ENCODE measurements at regions not wholly inside any gene's neighbourhood (a gene's known extent, or its start where the extent isn't known, plus 50 kb on each side); places are given as distances from the start of the nearest gene placed in this dataset.
"Not testable (repeated sequence)": the region's sequence is repeated elsewhere in the genome, so short reads cannot be mapped to it uniquely, and the experiment has no call there.

DNA sequence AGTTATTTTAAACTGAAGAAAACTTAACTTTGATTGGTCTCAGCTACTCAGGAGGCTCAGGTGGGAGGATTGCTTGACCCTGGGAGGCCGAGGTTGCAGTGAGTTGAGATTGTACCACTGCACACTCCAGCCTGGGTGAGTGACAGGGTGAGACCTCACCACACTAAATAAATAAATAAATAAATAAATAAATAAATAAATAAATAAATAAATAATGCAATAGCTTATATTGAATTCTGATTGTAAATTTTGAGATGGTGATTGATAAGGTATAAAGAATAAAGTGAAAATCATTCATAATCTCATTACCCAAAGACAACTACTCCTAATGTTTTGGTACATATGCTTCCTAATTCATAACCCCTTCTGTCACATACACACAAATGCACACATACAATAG, 58.1 kb downstream of the TUBA3C start:
- DNase-seq (ENCODE audit: low spot score): no peak

DNA sequence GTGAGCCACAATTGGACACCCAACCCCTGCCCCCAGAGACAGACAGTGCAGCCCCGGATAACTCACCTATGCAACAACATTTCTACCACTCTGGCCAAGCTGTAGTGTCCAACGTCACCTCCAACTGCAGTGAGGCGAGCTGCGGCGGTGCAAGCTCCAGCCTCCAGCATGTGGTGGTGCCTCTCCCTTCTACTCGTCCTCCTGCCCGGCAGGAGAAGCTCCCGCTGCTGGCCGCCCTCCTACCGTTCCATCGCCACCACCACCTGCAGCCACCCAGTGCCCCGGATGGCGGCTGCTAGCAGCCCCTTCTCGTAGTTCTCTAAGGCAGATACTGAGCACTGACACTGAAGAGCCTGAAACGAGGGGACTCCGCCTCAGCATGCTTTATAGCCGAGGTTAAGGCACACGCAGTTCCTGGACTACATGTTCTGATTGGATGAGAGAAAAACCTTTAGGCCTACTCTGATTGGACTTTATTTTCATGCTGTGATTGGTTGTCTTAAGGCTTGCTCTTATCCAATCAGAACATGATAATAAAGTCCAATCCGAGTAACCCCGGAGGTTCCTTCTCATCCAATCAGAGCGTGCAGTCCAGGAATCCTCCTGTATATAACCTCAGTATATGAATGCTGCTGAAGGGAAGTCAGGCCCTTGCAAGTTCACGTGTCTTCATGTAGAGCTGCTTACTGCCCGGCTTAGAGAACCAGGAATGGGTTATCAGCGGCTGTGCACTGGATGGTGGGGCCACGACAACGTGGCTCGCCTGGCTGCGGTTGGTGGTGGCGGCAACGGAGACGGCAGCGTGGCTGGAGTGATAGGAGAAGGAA, 63.5 kb downstream of the TUBA3C start:
- DNase-seq (ENCODE audit: low spot score): no peak

DNA sequence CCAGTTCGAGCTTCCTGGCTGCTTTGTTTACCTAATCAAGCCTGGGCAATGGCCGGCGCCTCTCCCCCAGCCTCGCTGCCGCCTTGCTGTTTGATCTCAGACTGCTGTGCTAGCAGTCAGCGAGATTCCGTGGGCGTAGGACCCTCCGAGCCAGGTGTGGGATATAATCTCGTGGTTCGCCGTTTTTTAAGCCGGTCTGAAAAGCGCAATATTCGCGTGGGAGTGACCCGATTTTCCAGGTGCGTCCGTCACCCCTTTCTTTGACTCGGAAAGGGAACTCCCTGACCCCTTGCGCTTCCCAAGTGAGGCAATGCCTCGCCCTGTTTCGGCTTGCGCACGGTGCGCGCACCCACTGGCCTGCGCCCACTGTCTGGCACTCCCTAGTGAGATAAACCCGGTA, 72.4 kb downstream of the TUBA3C start:
- not testable (repeated sequence) for DNase-seq (ENCODE audit: low spot score)

DNA sequence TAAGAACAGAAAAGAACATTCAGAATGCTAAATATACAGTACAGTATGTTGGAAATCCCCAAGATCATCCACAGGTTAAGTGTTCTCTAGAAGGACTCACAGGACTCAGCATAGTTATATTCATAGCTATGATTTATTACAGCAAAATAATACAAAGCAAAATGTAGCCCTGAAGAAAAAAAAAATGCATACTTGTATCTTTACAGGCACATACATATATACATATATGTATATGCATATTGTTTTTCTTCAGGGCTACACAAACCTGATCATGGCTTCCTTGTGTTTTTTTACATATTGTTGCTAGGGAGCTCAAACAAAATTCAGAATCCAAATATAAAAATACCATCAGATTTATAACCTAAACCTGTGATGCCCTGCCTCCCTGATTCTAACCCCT, 78.5 kb downstream of the TUBA3C start:
- DNase-seq (ENCODE audit: low spot score): no peak

DNA sequence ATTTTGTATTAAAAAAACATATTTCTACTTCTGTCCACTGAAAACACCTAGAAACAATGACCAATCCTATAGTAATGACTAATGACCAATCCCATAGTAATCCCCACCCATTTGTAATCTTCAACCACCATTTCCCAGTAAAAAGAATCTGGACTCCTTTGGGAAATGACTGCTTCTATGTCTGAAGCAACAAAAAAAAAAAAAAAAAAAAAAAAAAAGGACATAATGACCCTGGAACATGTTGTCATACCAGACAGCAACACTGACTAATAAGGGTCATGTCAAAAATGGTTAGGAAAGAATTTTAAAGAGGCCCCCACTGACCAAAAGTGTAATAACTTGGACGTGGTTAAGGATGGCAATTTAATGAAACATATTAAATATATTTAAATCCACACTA, 88.3 kb downstream of the TUBA3C start:
- no peak for DNase-seq (ENCODE audit: low spot score)

DNA sequence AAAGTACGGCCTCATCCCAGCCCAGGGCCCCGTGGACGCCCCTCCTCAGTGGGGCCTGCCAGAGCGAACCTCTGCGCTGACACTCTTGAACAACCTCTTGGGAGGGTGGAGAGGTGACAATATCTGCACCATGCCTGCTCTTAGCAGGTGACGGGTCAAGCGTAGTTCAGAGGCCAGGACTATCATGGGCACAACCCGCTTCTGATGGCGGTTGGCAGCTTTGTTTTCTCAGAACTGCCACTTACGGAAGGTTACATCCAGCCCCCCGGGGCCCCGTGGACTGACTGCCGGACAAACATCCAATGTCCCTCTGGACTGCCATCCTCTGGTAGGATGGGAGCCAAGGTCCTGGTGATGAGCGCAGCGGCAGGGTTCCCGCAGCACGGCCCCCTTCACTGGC, 91.1 kb downstream of the TUBA3C start:
- DNase-seq (ENCODE audit: low spot score): no peak

DNA sequence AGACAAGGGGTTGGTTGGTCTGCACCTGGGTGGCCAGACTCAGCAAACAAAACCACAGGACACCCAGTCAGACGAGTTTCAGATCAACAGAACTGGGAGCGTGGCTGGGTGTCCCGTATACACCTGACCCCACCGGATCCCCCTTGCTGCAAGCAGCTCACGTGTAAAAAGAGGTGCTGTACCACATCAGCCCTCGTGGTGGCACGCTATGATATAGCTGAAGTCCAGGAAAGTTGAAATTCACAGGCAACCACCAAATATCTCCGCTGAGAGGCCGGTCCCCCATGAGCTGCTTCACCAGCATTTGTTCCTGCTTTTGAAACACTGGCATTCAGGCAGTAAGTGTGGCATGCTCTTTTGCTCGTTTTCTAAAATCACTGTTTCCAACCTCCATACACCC, 92.3 kb downstream of the TUBA3C start:
- no peak for DNase-seq (ENCODE audit: low spot score)

DNA sequence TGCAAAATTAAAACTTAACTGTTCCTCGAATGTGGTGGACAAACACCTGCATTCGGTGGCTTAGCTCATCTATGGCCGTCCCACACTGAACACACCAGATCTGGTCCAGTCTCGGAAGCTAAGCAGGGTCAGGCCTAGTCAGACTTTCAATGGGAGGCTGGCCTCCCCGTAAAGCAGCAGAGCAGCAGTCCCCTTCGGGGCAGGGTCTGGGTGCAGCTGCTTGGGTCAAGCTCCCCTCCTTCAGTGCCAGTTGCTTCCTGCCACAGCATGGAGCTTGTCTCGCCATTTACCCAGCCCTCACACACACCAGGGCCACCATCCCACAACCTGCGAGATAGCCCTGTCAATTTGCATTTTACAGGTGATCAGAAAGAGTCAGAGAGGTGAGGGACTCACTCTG, 93.2 kb downstream of the TUBA3C start:
- no peak for DNase-seq (ENCODE audit: low spot score)

DNA sequence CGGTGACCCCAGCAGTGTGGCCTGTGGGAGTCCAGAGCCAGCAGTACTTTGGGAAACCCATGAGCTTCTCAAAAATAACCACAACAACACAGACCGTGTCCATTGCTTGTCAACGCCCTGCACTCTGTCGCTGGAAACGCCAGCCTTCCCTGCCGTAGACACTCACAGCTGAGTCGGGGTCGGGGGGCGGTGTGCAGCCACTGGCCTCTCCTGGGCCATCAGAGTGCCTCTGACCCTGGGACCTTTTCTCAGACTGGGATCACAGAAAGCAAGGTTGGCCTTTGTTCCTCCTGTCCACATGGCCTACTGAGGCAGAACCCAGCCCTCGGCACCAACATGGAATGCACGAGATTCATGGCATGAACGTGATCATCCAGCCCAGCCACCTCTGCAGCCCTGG, 95.7 kb downstream of the TUBA3C start:
- no peak for DNase-seq (ENCODE audit: low spot score)

DNA sequence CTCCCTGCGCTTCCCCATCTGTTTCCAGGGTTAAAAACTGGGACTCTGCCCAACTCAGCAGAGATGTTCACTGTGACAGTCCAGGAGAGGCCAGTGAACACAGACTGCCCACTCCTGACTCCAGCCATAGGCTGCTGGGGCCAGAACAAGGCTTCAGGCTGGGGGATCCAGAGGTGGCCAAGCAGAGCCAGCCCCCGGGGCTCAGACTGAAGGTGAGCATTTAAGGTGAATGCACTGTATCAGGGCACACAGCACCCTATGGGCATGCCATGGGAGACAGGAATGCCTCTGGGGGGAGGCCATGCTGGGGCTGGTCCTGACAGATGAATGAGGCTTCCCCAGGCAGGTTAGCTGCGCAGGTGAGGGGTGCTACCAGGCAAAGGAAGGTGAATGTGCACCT, 96.4 kb downstream of the TUBA3C start:
- DNase-seq (ENCODE audit: low spot score): no peak

DNA sequence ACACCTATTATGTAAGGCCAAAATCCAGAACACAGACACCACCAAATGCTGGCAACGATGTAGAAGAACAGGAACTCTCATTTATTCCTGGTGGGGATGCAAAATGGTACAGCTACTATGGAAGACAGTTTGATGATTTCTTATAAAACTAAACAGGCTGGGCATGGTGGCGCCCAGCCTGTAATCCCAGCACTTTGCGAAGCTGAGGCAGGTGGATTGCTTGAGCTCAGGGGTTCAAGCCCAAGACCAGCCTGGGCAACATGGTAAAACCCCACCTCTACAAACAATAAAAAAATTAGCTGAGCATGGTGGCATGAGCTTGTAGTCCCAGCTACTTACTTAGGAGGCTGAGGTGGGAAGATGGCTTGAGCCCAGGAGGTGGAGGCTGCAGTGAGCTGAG, 98.3 kb downstream of the TUBA3C start:
- no peak for DNase-seq (ENCODE audit: low spot score)

DNA sequence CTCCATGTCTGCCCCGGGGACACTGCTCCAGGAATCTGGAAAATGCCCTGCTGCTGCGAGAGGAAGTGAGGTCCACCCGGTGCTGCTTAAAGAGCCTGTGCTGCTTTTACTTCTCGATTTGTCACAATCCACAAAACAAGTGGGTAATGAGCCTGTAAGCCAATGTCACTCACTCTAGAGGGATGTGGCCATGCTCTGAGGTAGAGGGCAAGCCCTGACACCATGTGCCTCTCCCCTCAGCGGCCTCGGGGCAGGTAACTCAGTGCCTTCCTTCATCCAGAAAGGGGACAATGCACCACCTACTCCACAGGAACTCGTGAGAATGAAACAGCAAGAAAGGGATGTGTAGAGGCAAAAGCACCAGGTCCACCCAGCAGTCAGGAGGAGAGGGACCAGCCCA, 106.2 kb downstream of the TUBA3C start:
- DNase-seq (ENCODE audit: low spot score): no peak

DNA sequence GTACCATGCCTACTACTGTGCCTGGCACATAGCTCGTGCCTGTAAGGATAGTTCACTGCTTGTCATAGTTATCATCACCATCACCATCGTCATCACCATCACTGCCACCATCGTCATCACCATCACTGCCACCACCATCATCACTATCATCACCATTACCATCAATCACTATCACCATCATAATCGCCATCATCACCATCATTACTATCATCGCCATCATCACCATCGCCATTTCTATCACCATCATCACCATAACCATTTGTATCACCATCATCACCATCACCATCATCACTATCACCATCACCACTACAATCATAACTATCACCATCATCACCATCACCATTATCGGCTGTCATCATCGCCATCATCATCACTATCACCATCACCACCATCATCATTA, 107.1 kb downstream of the TUBA3C start:
- no peak for DNase-seq (ENCODE audit: low spot score)

DNA sequence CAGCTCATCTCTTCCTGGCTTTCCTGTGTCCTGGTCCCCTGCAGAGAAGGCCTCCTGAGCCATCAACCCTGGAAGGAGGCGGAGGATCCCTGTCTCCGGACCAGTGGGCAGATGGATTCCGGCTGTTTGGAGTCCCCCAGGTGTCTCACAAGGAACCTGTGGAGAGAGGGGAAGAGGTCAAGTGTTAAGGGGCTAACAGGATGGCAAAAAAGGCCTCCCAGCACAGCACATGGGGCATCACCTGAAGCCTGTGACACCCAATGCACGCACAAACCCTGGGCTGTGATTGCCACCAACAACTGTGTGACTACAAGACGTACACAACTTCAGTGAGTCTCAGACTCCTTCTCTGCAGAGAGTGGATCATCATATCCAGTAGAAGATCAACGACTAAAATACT, 107.5 kb downstream of the TUBA3C start:
- DNase-seq (ENCODE audit: low spot score): not testable (repeated sequence)

DNA sequence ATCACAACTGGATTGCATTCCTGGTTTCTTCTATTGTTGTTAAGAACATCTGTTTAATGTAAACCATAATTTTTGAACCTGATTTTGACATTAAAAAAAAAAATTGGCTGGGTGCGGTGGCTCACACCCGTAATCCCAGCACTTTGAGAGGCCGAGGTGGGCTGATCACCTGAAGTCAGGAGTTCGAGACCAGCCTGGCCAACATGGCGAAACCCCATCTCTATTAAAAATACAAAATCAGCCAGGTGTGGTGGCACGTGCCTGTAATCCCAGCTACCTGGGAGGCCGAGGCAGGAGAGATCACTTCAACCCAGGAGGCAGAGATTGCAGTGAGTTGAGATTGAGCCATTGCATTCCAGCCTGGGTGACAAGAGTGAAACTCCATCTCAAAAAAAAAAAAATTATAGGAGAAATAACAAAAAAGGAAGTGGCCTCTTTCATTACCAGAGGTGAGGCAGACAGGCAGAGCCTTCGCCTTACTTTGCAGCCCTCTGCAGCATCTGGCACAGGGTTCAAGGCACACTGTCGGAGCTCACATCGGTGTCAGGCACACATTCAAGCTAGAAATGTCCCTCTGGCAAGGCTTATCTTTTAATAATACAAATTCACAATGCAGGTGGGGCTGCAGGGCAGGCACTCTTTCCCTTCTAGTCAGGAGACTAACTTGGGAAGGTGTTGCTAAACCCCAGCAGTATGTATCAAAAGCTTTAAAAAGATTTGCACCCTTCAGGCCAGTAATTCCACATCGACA, 108.5 kb downstream of the TUBA3C start:
- not testable (repeated sequence) for DNase-seq (ENCODE audit: low spot score)

DNA sequence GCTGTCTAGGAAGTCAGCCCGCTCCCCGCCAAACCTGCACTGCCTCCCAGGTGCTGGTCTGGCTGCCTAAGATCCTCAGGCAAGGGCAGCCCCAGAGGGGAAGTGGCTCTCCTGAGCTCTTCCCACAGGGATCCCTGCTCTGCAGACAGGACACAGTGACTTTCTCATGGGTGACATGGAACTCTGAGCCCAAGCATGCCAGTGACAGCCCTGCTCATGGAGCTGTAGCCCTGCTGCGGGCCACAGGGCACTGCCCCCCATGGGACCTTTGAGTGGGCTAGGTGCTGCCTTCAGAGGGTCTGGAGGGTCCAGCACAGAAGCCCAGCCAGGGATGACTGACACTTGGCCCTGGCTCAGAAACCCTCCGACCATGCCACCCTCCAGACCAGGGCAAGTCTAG, 109.1 kb downstream of the TUBA3C start:
- no peak for DNase-seq (ENCODE audit: low spot score)

DNA sequence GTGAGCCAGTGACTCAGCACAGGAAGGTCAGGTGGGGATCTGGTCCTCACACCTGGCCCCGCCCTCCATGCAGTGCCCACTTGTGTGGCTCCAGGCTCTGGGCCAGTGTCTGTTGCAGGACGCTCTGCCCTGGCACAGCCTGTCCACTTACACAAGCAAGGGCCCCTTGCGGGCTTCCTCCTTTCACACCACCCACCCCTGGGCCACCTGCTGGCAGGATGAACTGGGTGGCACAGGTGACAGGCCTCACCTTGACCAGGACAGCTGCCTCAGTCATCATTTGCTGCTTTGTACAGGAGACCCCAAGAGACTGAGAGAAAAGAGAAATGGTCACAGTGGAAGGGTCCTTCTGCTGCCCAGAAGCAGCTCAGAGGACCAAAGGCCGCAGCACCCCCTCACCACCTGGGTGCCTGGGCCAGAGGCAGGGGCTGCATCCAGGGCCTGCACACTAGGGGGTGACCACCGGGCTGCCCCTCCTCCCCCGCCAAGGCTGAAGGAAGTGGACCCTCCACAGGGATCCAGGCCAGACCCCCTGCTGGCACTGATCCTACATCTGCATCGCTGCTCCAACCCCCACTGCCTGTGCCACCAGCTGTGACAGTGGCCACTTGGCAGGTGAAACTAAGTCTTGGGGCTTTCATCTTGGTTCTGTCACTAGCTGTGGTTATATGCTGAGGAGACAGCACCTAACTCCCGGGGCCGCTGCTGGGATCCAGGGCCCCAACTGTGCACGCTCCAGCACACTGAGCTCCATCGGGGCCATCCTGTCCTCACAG, 110.3 kb downstream of the TUBA3C start:
- DNase-seq (ENCODE audit: low spot score): no peak

DNA sequence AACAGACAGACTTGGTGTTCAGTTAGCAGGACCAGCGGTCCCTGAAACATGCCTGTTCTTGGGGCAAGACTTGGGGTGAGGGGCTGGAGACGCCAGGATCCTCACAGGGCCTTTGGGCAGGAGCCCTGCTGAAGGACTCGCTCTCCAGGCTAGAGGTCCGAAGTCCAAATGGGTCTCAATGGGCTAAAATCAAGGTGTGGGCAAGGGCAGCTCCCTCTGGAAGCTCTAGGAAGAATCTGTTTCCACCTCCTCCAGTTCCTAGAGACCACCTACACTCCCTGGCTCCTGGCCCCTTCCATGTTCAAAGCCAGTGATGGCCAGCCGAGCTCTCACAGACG, 111.3 kb downstream of the TUBA3C start:
- DNase-seq (ENCODE audit: low spot score): no peak

DNA sequence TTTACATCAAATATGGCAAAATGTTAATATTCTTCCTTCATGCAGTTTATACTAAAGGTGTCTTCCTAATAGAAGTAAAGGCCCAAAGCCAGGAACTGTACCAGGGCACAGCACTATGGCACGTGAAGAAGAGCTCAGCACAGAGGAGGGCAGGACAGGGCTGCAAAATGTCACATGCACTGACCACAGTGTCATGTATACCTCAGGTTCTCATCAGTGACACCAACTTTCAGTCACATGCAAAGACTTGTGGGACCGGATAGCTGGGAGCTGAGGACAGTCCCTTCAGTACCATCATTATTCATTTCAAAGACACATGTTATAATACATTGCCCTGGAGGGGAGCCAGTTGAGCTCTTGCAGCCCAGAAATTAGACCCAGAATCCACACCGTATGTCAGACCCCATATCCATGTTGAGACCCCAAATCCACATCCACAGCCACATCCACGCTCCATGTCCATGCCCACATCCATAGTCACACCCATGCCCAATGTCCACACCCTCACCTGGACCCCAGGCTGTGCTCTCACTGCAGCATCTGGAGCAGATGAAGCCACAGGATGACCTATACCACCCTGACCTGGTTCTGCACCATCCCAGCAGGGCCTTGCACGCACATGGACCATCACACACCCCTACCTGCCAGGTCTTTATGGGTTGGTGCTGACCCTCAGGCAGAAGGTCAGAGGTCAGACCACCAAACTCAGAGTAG, 111.8 kb downstream of the TUBA3C start:
- DNase-seq (ENCODE audit: low spot score): no peak

DNA sequence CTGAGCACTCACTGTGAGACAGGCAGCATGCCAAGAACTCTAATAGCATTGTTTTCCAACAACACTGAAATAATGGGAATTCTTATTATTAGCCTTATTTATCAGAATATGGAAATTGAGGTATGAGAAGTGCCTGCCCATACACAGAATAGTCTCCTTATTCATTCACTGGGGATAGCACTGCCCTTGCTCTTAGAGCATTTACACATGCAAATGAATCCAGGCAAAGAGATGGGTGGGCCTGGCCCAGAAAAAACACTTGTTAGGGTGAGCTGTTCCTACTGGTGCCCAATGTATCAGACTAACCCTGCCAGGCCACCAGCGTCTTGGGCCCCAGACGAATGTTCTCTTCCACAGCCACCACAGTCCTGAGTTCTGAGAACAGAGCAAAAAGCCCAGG, 112.9 kb downstream of the TUBA3C start:
- DNase-seq (ENCODE audit: low spot score): no peak

DNA sequence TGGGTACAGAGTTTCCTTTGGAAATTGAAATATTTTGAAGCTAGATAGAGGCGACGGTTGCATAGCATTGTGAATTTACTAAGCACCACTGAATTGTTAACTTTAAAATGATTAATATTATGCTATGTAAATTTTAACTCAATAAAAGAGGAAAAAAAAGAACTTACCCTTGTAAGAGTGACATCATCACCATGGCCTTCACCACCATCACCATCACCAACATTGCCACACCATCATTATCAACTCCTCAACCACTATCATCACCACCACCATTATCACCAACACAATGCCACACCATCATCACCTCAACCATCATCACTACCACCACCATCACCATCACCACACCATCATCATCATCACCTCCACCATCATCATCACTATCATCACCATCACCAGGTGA, 113.9 kb downstream of the TUBA3C start:
- DNase-seq (ENCODE audit: low spot score): no peak

DNA sequence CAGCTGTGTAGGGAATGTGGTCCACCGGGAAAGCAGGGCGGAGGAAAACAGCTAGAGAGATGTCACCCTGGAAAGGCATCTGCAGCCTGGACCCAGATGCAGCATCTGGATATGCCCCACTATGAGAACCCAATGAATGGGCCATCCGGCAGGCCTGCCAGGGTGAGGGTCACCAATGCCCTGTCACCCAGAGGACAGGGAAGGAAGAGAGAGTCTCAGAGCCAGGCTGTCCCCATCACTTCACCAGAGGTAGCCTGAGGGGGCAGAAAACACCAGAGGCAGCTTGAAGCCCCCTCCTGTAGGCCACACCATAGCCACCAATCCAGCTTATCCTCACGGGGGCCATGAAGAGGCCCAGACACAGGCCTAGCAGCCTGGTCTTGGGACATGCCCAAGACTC, 118.8 kb downstream of the TUBA3C start:
- DNase-seq (ENCODE audit: low spot score): no peak

All from kidney tubule cell (primary cell).